Central memory CD4-positive, alpha-beta T cell (primary cell): ENCODE measurements at regions not wholly inside any gene's neighbourhood (a gene's known extent, or its start where the extent isn't known, plus 50 kb on each side); places are given as distances from the start of the nearest gene placed in this dataset.
"Not testable (repeated sequence)": the region's sequence is repeated elsewhere in the genome, so short reads cannot be mapped to it uniquely, and the experiment has no call there.

Experiments used
- DNase-seq: peaks from one replicate; pipeline ENCODE4 v3.0.0; 2022

- DNase-seq = no peak
Observed at GRCh38 chr4:157772907-157773306, 399.9 kb downstream of the GASK1B start.

- DNase-seq = no peak
Observed at GRCh38 chr4:157768419-157768818, 404.4 kb downstream of the GASK1B start.

GRCh38 chr4:157763490-157763889 is 409.3 kb downstream of the GASK1B start:
- DNase-seq = no peak

- DNase-seq = no peak
Observed at GRCh38 chr4:157754410-157754809, 418.4 kb downstream of the GASK1B start.

- no peak for DNase-seq
Observed at GRCh38 chr4:157751631-157752030, 421.2 kb downstream of the GASK1B start.

- no peak for DNase-seq
Observed at GRCh38 chr4:157741642-157742041, 431.2 kb downstream of the GASK1B start.

GRCh38 chr4:157739242-157739641 is 433.6 kb downstream of the GASK1B start:
- DNase-seq = no peak

GRCh38 chr4:157728215-157728614 is 444.6 kb downstream of the GASK1B start:
- no peak for DNase-seq

GRCh38 chr4:157727163-157727562 is 445.7 kb downstream of the GASK1B start:
- no peak for DNase-seq

GRCh38 chr4:157722146-157722545 is 450.7 kb downstream of the GASK1B start:
- no peak for DNase-seq

- no peak for DNase-seq
Observed at GRCh38 chr4:157713342-157713741, 459.5 kb downstream of the GASK1B start.

GRCh38 chr4:157706155-157706554 is 466.7 kb downstream of the GASK1B start:
- DNase-seq = no peak

GRCh38 chr4:157702831-157703230 is 470.0 kb downstream of the GASK1B start:
- no peak for DNase-seq

GRCh38 chr4:157701695-157701994 is 471.2 kb downstream of the GASK1B start:
- DNase-seq = no peak

GRCh38 chr4:157700898-157701694 is 471.7 kb downstream of the GASK1B start:
- DNase-seq = no peak

GRCh38 chr4:157689476-157689875 is 468.9 kb downstream of the GRIA2 start:
- DNase-seq = no peak

GRCh38 chr4:157687971-157688370 is 467.4 kb downstream of the GRIA2 start:
- no peak for DNase-seq

GRCh38 chr4:157679326-157679725 is 458.8 kb downstream of the GRIA2 start:
- not testable (repeated sequence) for DNase-seq

GRCh38 chr4:157678478-157678877 is 457.9 kb downstream of the GRIA2 start:
- DNase-seq = no peak

GRCh38 chr4:157674699-157675098 is 454.2 kb downstream of the GRIA2 start:
- no peak for DNase-seq

GRCh38 chr4:157667836-157668235 is 447.3 kb downstream of the GRIA2 start:
- no peak for DNase-seq

- no peak for DNase-seq
Observed at GRCh38 chr4:157664726-157665125, 444.2 kb downstream of the GRIA2 start.

- no peak for DNase-seq
Observed at GRCh38 chr4:157655096-157655809, 434.7 kb downstream of the GRIA2 start.

GRCh38 chr4:157643257-157643656 is 422.7 kb downstream of the GRIA2 start:
- DNase-seq = no peak

GRCh38 chr4:157634057-157634456 is 413.5 kb downstream of the GRIA2 start:
- no peak for DNase-seq
